Nephron (organoid): ENCODE measurements at regions not wholly inside any gene's neighbourhood (a gene's known extent, or its start where the extent isn't known, plus 50 kb on each side); places are given as distances from the start of the nearest gene placed in this dataset.
"Not testable (repeated sequence)": the region's sequence is repeated elsewhere in the genome, so short reads cannot be mapped to it uniquely, and the experiment has no call there.

Experiments
- H3K27ac Mint-ChIP-seq, 3 experiments: 2 replicates each; pipeline ENCODE4 v1.8.0; 2020; ENCODE audit warnings: mixed read lengths in 3 of 3, mild to moderate bottlenecking in 2 of 3, moderate library complexity in 1 of 3
- H3K27me3 Mint-ChIP-seq: 2 replicates; pipeline ENCODE4 v1.8.0; 2021; ENCODE audit warnings: low read depth, mild to moderate bottlenecking, moderate library complexity, mixed read lengths
- H3K36me3 Mint-ChIP-seq: 2 replicates; pipeline ENCODE4 v1.8.0; 2020; ENCODE audit warnings: low read depth, mixed read lengths
- H3K4me1 Mint-ChIP-seq: 2 replicates; pipeline ENCODE4 v1.8.0; 2020; ENCODE audit warnings: mixed read lengths
- H3K4me3 Mint-ChIP-seq, 3 experiments: 2 replicates each; pipeline ENCODE4 v1.8.0; 2020; ENCODE audit warnings: mild to moderate bottlenecking in 3 of 3, mixed read lengths in 3 of 3, moderate library complexity in 2 of 3
- H3K9me3 Mint-ChIP-seq: 2 replicates; pipeline ENCODE4 v1.8.0; 2020; ENCODE audit warnings: mixed read lengths
- TF ChIP-seq, protein P1 (sequence below), 3 experiments: fragments of 200-600 bp; sonication (generic); IDR thresholded peaks; one replicate each; pipeline ENCODE4 v1.5.0; 2021; ENCODE audit warnings: antibody characterized with exemption in 3 of 3; ENCODE audit not compliant: unreplicated experiment in 3 of 3

GRCh38 chr12:67484791-67485480 lies 163.6 kb upstream of the DYRK2 start:
- H3K4me3 Mint-ChIP-seq = no peak overlapping the region
- peaks cover 6% of the 10 kb centered on the region for H3K36me3 Mint-ChIP-seq
- H3K4me1 Mint-ChIP-seq = peaks cover 11% of the 10 kb centered on the region
- H3K27ac Mint-ChIP-seq = no peak overlapping the region
- H3K9me3 Mint-ChIP-seq = peaks cover 17% of the 10 kb centered on the region
- TF ChIP-seq, protein P1, sequence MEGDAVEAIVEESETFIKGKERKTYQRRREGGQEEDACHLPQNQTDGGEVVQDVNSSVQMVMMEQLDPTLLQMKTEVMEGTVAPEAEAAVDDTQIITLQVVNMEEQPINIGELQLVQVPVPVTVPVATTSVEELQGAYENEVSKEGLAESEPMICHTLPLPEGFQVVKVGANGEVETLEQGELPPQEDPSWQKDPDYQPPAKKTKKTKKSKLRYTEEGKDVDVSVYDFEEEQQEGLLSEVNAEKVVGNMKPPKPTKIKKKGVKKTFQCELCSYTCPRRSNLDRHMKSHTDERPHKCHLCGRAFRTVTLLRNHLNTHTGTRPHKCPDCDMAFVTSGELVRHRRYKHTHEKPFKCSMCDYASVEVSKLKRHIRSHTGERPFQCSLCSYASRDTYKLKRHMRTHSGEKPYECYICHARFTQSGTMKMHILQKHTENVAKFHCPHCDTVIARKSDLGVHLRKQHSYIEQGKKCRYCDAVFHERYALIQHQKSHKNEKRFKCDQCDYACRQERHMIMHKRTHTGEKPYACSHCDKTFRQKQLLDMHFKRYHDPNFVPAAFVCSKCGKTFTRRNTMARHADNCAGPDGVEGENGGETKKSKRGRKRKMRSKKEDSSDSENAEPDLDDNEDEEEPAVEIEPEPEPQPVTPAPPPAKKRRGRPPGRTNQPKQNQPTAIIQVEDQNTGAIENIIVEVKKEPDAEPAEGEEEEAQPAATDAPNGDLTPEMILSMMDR (IDR thresholded peaks at IDR 0.05; ENCODE audit: unreplicated experiment in 3 of 3) = no peak
- H3K27me3 Mint-ChIP-seq = no peaks in the 10 kb centered on the region

DNA sequence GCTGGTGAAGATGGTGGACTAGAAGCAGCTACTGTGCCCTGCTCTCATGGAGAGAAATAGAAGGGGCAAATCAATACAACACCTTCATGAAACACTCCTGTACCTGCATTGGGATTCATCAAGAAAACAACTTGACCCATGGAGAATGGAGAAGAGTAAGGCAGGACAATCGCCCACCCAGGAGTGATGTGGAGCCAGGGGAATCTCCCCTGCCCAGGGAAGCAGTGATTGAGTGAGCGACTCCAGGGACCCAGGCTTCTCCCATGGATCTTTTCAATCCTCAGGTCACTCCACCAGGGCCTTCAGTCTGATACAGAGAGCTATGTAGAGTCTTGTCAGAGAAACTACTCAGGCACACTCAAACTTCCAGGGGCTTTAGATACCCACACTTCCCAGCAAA lies 161.9 kb upstream of the DYRK2 start:
- Mint-ChIP-seq H3K27me3 (no peaks in the 10 kb centered on the region), H3K4me3 (no peak overlapping the region), H3K9me3 (peaks cover 34% of the 10 kb centered on the region), H3K4me1 (peaks cover 11% of the 10 kb centered on the region), H3K36me3 (peaks cover 6% of the 10 kb centered on the region), H3K27ac (no peak overlapping the region)
- TF ChIP-seq, protein P1 (IDR thresholded peaks at IDR 0.05; ENCODE audit: unreplicated experiment in 3 of 3) = no peak

- not testable (repeated sequence) for H3K4me3 Mint-ChIP-seq, H3K27ac Mint-ChIP-seq, H3K36me3 Mint-ChIP-seq, H3K4me1 Mint-ChIP-seq, H3K27me3 Mint-ChIP-seq
- H3K9me3 Mint-ChIP-seq = peaks cover 50% of the 10 kb centered on the region
These were observed 160.2 kb upstream of the DYRK2 start for GRCh38 chr12:67488349-67488748.

DNA sequence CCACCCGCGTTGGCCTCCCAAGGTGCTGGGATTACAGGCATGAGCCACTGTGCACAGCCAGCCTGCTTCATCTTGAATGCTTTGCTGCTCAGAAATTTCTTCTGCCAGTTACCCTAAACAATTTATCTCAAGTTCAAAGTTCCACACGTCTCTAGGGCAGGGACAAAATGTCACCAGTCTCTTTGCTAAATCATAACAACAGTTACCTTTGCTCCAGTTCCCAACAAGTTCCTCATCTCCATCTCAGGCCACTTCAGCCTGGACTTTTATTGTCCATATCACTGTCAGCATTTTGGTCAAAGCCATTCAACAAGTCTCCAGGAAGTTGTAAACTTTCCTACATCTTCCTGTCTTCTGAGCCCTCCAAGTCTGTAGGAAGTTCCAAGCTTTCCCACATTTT lies 159.5 kb upstream of the DYRK2 start:
- TF ChIP-seq, protein P1 (IDR thresholded peaks at IDR 0.05; ENCODE audit: unreplicated experiment in 3 of 3) = no peak
- peaks cover 10% of the 10 kb centered on the region for H3K36me3 Mint-ChIP-seq
- no peak overlapping the region for H3K4me3 Mint-ChIP-seq
- H3K27me3 Mint-ChIP-seq = no peaks in the 10 kb centered on the region
- H3K9me3 Mint-ChIP-seq = peaks cover 56% of the 10 kb centered on the region
- no peak overlapping the region for H3K27ac Mint-ChIP-seq
- no peaks in the 10 kb centered on the region for H3K4me1 Mint-ChIP-seq

DNA sequence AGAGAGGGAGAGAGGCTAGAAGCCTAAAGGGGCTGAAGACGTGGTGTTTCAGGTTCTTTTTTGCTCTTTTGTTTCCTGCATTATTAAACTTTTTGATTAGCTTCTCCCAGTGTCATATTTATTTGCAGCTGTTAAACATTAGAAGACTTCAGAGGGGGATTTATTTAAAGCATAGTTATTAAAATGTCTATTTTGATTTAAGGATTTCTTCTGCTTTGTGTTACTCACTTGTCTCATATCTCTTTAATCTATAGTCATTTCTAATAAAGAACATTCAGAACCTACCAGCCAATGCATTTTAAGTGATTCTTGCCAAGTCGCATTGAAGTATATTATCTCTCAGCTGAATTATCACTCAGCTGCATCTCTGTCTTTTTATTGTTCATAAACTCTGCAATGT lies 152.0 kb upstream of the DYRK2 start:
- peak overlapping the region in 1 of 3 experiments; percentile 32 for H3K27ac Mint-ChIP-seq
- H3K4me3 Mint-ChIP-seq = no peak overlapping the region
- TF ChIP-seq, protein P1 (IDR thresholded peaks at IDR 0.05; ENCODE audit: unreplicated experiment in 3 of 3) = no peak
- H3K36me3 Mint-ChIP-seq = peaks cover 4% of the 10 kb centered on the region
- H3K9me3 Mint-ChIP-seq = peaks cover 23% of the 10 kb centered on the region
- H3K27me3 Mint-ChIP-seq = no peaks in the 10 kb centered on the region
- H3K4me1 Mint-ChIP-seq = peaks cover 10% of the 10 kb centered on the region

DNA sequence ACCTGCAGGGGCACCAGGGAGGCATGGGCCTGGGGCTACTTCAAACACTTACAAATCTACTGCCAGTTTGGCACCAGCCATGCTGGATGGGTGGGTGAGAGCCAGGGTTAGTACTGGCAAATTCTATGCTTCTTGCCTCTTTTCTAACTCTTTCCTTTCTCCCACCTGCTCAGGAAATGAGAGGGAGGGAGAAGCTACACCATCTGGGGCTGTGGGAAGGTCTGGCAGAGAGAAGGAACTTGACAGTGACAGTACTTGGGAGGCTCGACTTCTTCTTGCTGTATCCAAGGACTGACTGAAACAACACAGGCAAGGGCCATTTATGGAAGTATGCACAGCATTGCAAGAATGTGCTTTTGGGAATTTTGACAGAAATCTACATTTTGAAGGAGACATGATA lies 149.6 kb upstream of the DYRK2 start:
- no peak overlapping the region for H3K4me3 Mint-ChIP-seq
- H3K27ac Mint-ChIP-seq = no peak overlapping the region
- H3K4me1 Mint-ChIP-seq = peaks cover 10% of the 10 kb centered on the region
- no peaks in the 10 kb centered on the region for H3K36me3 Mint-ChIP-seq
- H3K27me3 Mint-ChIP-seq = no peaks in the 10 kb centered on the region
- TF ChIP-seq, protein P1 (IDR thresholded peaks at IDR 0.05; ENCODE audit: unreplicated experiment in 3 of 3) = no peak
- H3K9me3 Mint-ChIP-seq = no peaks in the 10 kb centered on the region
